WI38 (cell line): ENCODE measurements at regions not wholly inside any gene's neighbourhood (a gene's known extent, or its start where the extent isn't known, plus 50 kb on each side); places are given as distances from the start of the nearest gene placed in this dataset.

Source experiments
- H3K4me3 ChIP-seq: 2 replicates; pipeline ENCODE4 v1.5.1; 2011; ENCODE audit warnings: low read depth, mild to moderate bottlenecking, control low read depth, low read length
- TF ChIP-seq, protein P1 (sequence below): IDR thresholded peaks from 2 replicates; pipeline ENCODE4 v1.5.1; 2012; ENCODE audit warnings: low read depth, mild to moderate bottlenecking, control low read depth, low read length

DNA sequence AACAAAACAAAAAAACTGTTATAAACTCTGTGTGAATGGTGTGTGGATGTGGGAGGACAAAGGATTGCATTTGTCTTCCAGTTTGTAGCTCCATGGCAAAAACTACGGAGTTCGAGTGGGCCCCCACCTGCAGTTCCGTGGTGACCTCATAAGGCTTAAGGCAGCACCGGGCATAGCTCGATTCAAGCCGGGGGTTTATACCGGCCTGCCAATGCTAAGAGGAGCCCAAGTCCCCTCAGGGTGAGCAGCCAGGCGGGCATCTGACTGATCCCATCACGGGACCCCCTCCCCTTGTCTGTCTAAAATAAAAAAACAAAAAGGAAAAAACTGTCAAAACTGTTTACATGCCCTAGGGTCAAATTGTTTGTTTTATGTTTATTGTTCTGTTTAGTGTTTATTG is 463.2 kb upstream of the HTR1E start:
- TF ChIP-seq, protein P1, sequence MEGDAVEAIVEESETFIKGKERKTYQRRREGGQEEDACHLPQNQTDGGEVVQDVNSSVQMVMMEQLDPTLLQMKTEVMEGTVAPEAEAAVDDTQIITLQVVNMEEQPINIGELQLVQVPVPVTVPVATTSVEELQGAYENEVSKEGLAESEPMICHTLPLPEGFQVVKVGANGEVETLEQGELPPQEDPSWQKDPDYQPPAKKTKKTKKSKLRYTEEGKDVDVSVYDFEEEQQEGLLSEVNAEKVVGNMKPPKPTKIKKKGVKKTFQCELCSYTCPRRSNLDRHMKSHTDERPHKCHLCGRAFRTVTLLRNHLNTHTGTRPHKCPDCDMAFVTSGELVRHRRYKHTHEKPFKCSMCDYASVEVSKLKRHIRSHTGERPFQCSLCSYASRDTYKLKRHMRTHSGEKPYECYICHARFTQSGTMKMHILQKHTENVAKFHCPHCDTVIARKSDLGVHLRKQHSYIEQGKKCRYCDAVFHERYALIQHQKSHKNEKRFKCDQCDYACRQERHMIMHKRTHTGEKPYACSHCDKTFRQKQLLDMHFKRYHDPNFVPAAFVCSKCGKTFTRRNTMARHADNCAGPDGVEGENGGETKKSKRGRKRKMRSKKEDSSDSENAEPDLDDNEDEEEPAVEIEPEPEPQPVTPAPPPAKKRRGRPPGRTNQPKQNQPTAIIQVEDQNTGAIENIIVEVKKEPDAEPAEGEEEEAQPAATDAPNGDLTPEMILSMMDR, result no peak
- H3K4me3 ChIP-seq, result no peak overlapping the region

DNA sequence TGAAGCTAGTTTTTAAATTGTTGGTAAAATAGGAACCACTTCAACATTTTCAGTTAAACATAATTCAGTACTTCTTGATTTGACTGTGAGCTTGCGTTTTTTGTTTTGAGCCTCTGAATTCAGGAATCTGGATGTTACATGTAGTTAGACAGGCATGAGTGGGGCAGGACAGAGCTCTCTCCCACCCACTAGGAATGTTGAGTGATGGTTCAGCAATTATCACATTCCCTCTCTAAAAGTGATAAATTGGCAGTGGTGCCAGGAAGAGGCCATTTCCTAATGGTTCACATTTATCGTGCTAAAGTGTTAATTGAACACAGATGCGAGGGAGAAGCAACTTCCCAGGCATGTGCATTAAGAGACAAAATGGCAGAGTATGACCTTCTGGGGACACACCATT is 465.5 kb upstream of the HTR1E start:
- H3K4me3 ChIP-seq, result no peak overlapping the region
- TF ChIP-seq, protein P1, result no peak

DNA sequence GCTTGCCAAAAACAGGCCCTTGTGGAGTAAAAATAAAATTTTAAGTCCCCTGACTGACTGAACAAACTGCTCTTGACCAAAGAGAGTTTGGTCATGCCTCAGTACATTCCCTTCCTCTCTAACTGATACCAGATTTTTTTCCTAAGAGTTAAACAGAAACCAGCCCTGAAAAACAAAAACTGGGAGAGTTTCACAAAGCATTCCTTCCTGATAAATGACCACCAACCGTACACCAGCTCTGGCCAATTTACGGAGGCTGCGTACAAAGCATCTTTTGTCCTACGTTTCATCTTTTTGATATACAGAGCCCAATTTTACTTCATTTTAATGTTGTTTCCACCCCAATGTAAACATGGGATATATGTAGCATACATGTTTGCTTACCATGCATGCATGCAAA is 477.4 kb upstream of the HTR1E start:
- TF ChIP-seq, protein P1, result no peak
- no peak overlapping the region for H3K4me3 ChIP-seq

DNA sequence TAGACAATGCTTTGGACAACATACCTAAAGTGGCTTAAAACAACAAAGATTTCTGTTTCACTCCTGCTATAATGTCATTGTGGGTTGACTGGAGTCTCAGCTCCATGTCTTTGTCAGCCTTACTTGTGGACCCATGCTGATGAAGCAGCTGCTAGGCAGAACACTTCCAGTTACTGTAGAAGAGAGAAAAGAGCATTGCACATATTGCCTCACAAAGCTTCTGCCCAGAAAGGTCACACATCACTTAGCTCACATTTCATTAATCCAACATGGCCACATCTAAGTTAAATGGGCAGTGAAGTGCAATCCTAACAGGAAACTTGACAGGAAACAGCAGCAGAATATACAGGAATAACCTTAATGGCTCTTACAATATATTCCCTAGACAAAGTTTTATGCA is 480.5 kb upstream of the HTR1E start:
- TF ChIP-seq, protein P1, result no peak
- H3K4me3 ChIP-seq, result no peak overlapping the region

DNA sequence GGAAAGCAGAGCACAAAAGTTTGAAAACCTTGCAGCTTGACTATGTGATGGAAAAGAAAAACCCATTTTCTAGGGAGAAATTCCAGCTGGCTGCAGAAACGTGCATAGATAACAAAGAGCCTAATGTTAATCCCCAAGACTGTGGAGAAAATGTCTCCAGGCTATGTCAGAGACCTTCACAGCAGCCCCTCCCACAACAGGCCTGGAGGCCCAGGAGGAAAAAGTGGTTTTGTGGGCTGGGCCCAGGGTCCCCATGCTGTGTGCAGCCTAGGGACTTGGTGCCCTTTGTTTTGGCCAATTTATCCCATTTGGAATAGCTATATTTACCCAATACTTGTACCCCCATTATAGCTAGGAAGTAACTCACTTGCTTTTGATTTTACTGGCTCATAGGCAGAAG is 484.1 kb upstream of the HTR1E start:
- TF ChIP-seq, protein P1, result no peak
- no peak overlapping the region for H3K4me3 ChIP-seq

DNA sequence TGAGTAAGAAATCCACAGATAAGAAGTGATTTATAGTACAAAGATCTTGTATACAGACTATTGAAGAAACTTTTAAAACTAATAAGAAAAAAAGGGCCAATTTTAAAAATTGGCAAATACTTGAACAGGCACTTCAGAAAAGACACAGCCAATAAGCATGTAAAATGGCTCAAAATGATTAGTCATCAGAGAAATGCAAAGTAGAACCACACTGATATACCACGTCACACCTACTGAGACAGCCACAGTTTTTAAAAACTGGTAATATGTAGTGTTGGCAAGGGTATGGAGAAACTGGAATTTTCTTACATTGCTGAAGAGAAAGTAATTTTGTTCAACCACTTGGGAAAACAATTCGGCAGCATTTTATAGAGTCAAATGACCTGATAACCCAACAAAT is 488.9 kb upstream of the HTR1E start:
- no peak overlapping the region for H3K4me3 ChIP-seq
- TF ChIP-seq, protein P1, result no peak

DNA sequence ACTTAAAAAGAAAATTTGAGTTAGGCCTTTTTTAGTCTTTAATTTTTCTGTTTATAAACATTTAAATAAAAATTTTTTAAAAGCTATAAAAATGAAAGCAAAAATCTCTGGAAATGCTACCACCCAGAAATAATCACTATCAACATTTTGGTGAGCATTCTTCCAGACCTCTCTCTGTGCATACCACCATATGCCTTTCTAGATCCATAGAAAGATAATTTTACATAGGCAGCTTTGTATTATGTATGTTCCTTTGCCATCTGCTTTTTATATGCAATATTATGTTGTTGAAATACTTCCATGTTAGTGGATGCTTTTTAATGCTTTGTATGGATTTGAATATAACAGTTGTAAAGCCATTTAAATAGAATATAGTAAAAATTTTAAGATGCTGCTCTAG is 496.7 kb upstream of the HTR1E start:
- TF ChIP-seq, protein P1, result no peak
- no peak overlapping the region for H3K4me3 ChIP-seq
